ENCODE measurements at regions not wholly inside any gene's neighbourhood (a gene's known extent, or its start where the extent isn't known, plus 50 kb on each side); places are given as distances from the start of the nearest gene placed in this dataset.

GRCh38 chrX:23524467-23524866, 142.8 kb upstream of the PRDX4 start:
- DNase-seq (ENCODE audit: extremely low spot score, insufficient read length, low read depth) (no peak), FAIRE-seq (no peak)

- DNase-seq (ENCODE audit: extremely low spot score, insufficient read length, low read depth) (no peak), FAIRE-seq (no peak)
Observed at GRCh38 chrX:23525531-23525930, 141.8 kb upstream of the PRDX4 start.

- no peak for DNase-seq (ENCODE audit: extremely low spot score, insufficient read length, low read depth)
- FAIRE-seq, result no peak
Observed at GRCh38 chrX:23540532-23540931, 126.8 kb upstream of the PRDX4 start.

- no peak for FAIRE-seq
- DNase-seq (ENCODE audit: extremely low spot score, insufficient read length, low read depth), result no peak
Observed at GRCh38 chrX:23548164-23548563, 119.1 kb upstream of the PRDX4 start.

GRCh38 chrX:23552303-23552702, 115.0 kb upstream of the PRDX4 start:
- no peak for DNase-seq (ENCODE audit: extremely low spot score, insufficient read length, low read depth)
- FAIRE-seq, result no peak

- peak; percentile 70 for FAIRE-seq
- DNase-seq (ENCODE audit: extremely low spot score, insufficient read length, low read depth), result no peak
Observed at GRCh38 chrX:23554304-23554703, 113.0 kb upstream of the PRDX4 start.

GRCh38 chrX:23557070-23557469, 110.2 kb upstream of the PRDX4 start:
- DNase-seq (ENCODE audit: extremely low spot score, insufficient read length, low read depth) (no peak), FAIRE-seq (peak; percentile 41)

- DNase-seq (ENCODE audit: extremely low spot score, insufficient read length, low read depth) (no peak), FAIRE-seq (no peak)
Observed at GRCh38 chrX:23559975-23560374, 107.3 kb upstream of the PRDX4 start.

- DNase-seq (ENCODE audit: extremely low spot score, insufficient read length, low read depth) (no peak), FAIRE-seq (peak; percentile 29)
Observed at GRCh38 chrX:23570674-23571343, 96.5 kb upstream of the PRDX4 start.

- FAIRE-seq (no peak), DNase-seq (ENCODE audit: extremely low spot score, insufficient read length, low read depth) (no peak)
Observed at GRCh38 chrX:23575281-23575680, 92.0 kb upstream of the PRDX4 start.

GRCh38 chrX:23578079-23578478, 89.2 kb upstream of the PRDX4 start:
- no peak for FAIRE-seq
- DNase-seq (ENCODE audit: extremely low spot score, insufficient read length, low read depth), result no peak

- DNase-seq (ENCODE audit: extremely low spot score, insufficient read length, low read depth) (no peak), FAIRE-seq (no peak)
Observed at GRCh38 chrX:23589496-23589895, 77.8 kb upstream of the PRDX4 start.

- FAIRE-seq, result no peak
- DNase-seq (ENCODE audit: extremely low spot score, insufficient read length, low read depth), result no peak
Observed at GRCh38 chrX:23592741-23593140, 74.6 kb upstream of the PRDX4 start.

GRCh38 chrX:23598575-23598974, 68.7 kb upstream of the PRDX4 start:
- DNase-seq (ENCODE audit: extremely low spot score, insufficient read length, low read depth) (no peak), FAIRE-seq (no peak)

- DNase-seq (ENCODE audit: extremely low spot score, insufficient read length, low read depth) (no peak), FAIRE-seq (no peak)
Observed at GRCh38 chrX:23603501-23603900, 63.8 kb upstream of the PRDX4 start.

GRCh38 chrX:23610495-23610894, 56.8 kb upstream of the PRDX4 start:
- FAIRE-seq (no peak), DNase-seq (ENCODE audit: extremely low spot score, insufficient read length, low read depth) (no peak)

GRCh38 chrX:23612846-23613245, 54.4 kb upstream of the PRDX4 start:
- FAIRE-seq, result no peak
- no peak for DNase-seq (ENCODE audit: extremely low spot score, insufficient read length, low read depth)

GRCh38 chrX:23616361-23616760, 50.9 kb upstream of the PRDX4 start:
- DNase-seq (ENCODE audit: extremely low spot score, insufficient read length, low read depth) (no peak), FAIRE-seq (no peak)
